OCI-LY1 (cell line): ENCODE measurements at regions not wholly inside any gene's neighbourhood (a gene's known extent, or its start where the extent isn't known, plus 50 kb on each side); places are given as distances from the start of the nearest gene placed in this dataset.

Experiments
- H2AFZ ChIP-seq: fragments of 200-600 bp; sonication (generic), shearing (Covaris generic); 2 replicates; pipeline ENCODE4 v1.6.0; 2014; ENCODE audit warnings: antibody characterized with exemption, mild to moderate bottlenecking, low read length
- H3F3A ChIP-seq: fragments of 200-600 bp; sonication (generic), shearing (Covaris generic); 2 replicates; pipeline ENCODE4 v1.6.0; 2014; ENCODE audit warnings: mild to moderate bottlenecking, antibody characterized with exemption, low read length, moderate library complexity; ENCODE audit not compliant: insufficient read depth
- H3K27ac ChIP-seq: fragments of 200-600 bp; sonication (generic); 2 replicates; pipeline ENCODE4 v1.5.1; 2014; ENCODE audit warnings: low read length, mixed run types, mild to moderate bottlenecking, low read depth; ENCODE audit not compliant: poor library complexity, severe bottlenecking
- H3K27me3 ChIP-seq: fragments of 200-600 bp; sonication (generic); 2 replicates; pipeline ENCODE4 v1.6.0; 2014; ENCODE audit warnings: antibody characterized with exemption, mild to moderate bottlenecking, low read length, moderate library complexity; ENCODE audit not compliant: insufficient read depth
- H3K36me3 ChIP-seq: fragments of 200-600 bp; sonication (generic); 2 replicates; pipeline ENCODE4 v1.6.1; 2014; ENCODE audit warnings: mild to moderate bottlenecking, antibody characterized with exemption, low read length, moderate library complexity, mixed read lengths; ENCODE audit not compliant: insufficient read depth
- H3K4me1 ChIP-seq: fragments of 200-600 bp; sonication (generic); 2 replicates; pipeline ENCODE4 v1.5.1; 2014; ENCODE audit warnings: mild to moderate bottlenecking, low read length, moderate library complexity; ENCODE audit not compliant: insufficient read depth, severe bottlenecking
- H3K4me2 ChIP-seq: fragments of 200-600 bp; sonication (generic), shearing (Covaris generic); 2 replicates; pipeline ENCODE4 v1.6.1; 2014; ENCODE audit warnings: low read length
- H3K4me3 ChIP-seq: fragments of 200-600 bp; sonication (generic); 2 replicates; pipeline ENCODE4 v1.5.1; 2014; ENCODE audit warnings: low read length, low read depth, mild to moderate bottlenecking, mixed read lengths; ENCODE audit not compliant: poor library complexity, severe bottlenecking
- H3K79me2 ChIP-seq: fragments of 200-600 bp; shearing (Covaris generic); 2 replicates; pipeline ENCODE4 v1.6.1; 2016; ENCODE audit warnings: mixed run types, low read length, mixed read lengths; ENCODE audit not compliant: insufficient read depth
- H3K9ac ChIP-seq: fragments of 200-600 bp; sonication (generic), shearing (Covaris generic); 2 replicates; pipeline ENCODE4 v1.6.1; 2014; ENCODE audit warnings: mild to moderate bottlenecking, low read length, mixed read lengths
- H3K9me2 ChIP-seq: fragments of 200-600 bp; sonication (generic), shearing (Covaris generic); 2 replicates; pipeline ENCODE4 v1.6.1; 2014; ENCODE audit warnings: low read depth, mild to moderate bottlenecking, low read length, mixed read lengths
- H3K9me3 ChIP-seq: fragments of 200-600 bp; shearing (Covaris generic); 2 replicates; pipeline ENCODE4 v1.6.1; 2014; ENCODE audit warnings: low read length, mixed read lengths
- H4K20me1 ChIP-seq: fragments of 200-600 bp; sonication (generic), shearing (Covaris generic); 2 replicates; pipeline ENCODE4 v1.6.0; 2016; ENCODE audit warnings: mild to moderate bottlenecking, low read length; ENCODE audit not compliant: insufficient read depth
- EZH2 ChIP-seq: fragments of 200-600 bp; sonication (generic), shearing (Covaris generic); IDR thresholded peaks from 2 replicates; pipeline ENCODE4 v1.8.0; 2017; ENCODE audit warnings: borderline replicate concordance, mixed run types, mild to moderate bottlenecking, antibody characterized with exemption, low read length, moderate library complexity, mixed read lengths
- TF ChIP-seq, protein P1 (sequence below): fragments of 200-600 bp; sonication (generic), shearing (Covaris generic); IDR thresholded peaks from 2 replicates; pipeline ENCODE4 v1.5.1; 2017; ENCODE audit warnings: mild to moderate bottlenecking, antibody characterized with exemption, low read length, moderate library complexity, mixed read lengths

DNA sequence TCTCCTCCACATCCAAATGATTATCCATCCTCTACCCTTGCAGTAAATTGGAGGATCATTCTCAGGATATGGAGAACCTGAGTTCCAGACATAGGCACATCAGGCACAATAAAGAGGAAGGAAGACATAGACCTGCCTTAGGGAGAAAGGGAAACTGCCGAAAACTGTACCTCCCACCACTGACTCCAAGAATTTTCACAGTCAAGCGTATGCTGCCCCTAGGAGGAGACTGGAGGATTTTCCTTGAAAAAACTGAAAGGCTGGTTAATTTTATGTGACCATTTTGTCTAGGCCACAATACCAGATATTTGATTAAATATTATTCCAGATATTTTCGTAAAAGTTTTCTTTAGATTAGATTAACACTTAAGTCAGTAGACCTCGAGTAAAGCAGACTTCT lies 638.5 kb upstream of the PKDCC start:
- Histone ChIP-seq H3K79me2 (no peaks in the 10 kb centered on the region), H3F3A (no peaks in the 10 kb centered on the region), H3K9me3 (no peaks in the 10 kb centered on the region), H3K4me3 (no peak overlapping the region), H3K4me2 (no peak overlapping the region), H3K9ac (no peak overlapping the region), H3K36me3 (no peaks in the 10 kb centered on the region), H3K27ac (no peak overlapping the region), H3K9me2 (no peaks in the 10 kb centered on the region), H3K27me3 (no peaks in the 10 kb centered on the region), H4K20me1 (no peaks in the 10 kb centered on the region), H3K4me1 (no peaks in the 10 kb centered on the region), H2AFZ (no peak overlapping the region)
- TF ChIP-seq, protein P1, sequence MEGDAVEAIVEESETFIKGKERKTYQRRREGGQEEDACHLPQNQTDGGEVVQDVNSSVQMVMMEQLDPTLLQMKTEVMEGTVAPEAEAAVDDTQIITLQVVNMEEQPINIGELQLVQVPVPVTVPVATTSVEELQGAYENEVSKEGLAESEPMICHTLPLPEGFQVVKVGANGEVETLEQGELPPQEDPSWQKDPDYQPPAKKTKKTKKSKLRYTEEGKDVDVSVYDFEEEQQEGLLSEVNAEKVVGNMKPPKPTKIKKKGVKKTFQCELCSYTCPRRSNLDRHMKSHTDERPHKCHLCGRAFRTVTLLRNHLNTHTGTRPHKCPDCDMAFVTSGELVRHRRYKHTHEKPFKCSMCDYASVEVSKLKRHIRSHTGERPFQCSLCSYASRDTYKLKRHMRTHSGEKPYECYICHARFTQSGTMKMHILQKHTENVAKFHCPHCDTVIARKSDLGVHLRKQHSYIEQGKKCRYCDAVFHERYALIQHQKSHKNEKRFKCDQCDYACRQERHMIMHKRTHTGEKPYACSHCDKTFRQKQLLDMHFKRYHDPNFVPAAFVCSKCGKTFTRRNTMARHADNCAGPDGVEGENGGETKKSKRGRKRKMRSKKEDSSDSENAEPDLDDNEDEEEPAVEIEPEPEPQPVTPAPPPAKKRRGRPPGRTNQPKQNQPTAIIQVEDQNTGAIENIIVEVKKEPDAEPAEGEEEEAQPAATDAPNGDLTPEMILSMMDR, result no peak
- no peak for TF ChIP-seq EZH2

DNA sequence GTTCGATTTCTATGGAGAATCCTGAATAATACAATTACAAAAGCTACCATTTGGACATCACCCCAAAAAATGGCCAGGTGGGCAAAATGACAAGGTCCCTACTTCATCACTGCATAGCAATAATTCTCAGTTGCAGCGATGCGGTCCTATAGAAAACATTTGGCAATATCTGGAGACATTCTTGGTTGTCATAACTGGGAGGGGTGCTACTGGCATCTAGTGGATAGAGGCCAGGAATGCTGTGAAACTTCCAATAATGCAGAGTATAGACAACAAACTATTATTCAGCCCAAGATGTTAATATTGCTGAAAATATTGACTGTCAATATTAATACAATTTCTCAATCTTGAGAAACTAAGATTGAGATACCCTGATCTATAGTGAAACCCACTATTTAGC lies 637.8 kb upstream of the PKDCC start:
- Histone ChIP-seq H3K4me1 (no peaks in the 10 kb centered on the region), H3K36me3 (no peaks in the 10 kb centered on the region), H3K4me3 (no peak overlapping the region), H3K27ac (no peak overlapping the region), H3K9me2 (no peaks in the 10 kb centered on the region), H3F3A (no peaks in the 10 kb centered on the region), H3K9ac (no peak overlapping the region), H3K27me3 (no peaks in the 10 kb centered on the region), H3K79me2 (no peaks in the 10 kb centered on the region), H3K9me3 (no peaks in the 10 kb centered on the region), H3K4me2 (no peak overlapping the region), H2AFZ (no peak overlapping the region), H4K20me1 (no peaks in the 10 kb centered on the region)
- TF ChIP-seq, protein P1, result no peak
- no peak for TF ChIP-seq EZH2

DNA sequence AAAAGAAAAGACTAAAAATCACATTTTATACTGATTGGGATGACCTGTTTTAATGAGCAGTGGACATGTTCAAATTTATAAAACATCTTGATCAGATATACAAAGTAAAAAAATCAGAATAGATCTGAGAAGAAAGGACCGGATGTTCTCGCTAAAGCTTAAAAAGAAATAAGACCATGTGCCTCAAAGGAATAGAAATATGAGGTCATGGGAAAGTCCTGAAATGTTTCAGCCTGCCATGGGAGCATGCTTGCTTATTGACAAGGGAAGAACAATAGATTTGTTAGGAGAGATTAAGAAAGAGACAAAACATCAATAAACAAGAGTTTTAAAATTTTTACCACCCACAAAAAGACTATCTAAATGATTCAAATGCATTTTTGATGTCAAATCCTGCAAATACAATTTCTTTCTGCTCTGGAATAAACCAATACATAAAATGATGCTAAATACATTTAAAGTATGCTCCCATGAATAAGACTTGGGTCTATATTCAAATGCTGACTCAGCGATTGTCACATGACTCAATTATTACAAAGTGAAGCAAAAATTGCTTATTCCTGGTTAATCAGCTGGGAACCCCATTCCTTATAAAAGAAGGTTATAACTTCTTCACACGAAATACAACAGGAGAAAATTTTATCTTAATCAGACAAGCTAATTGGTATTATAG lies 633.9 kb upstream of the PKDCC start:
- Histone ChIP-seq H3K9me3 (no peaks in the 10 kb centered on the region), H3K36me3 (no peaks in the 10 kb centered on the region), H3K27ac (no peak overlapping the region), H2AFZ (no peak overlapping the region), H3F3A (no peaks in the 10 kb centered on the region), H3K4me2 (no peak overlapping the region), H3K27me3 (no peaks in the 10 kb centered on the region), H3K9me2 (no peaks in the 10 kb centered on the region), H3K4me3 (no peak overlapping the region), H3K79me2 (no peaks in the 10 kb centered on the region), H3K9ac (no peak overlapping the region), H3K4me1 (no peaks in the 10 kb centered on the region), H4K20me1 (no peaks in the 10 kb centered on the region)
- TF ChIP-seq, protein P1, result no peak
- TF ChIP-seq EZH2, result no peak
